ENCODE measurements at regions not wholly inside any gene's neighbourhood (a gene's known extent, or its start where the extent isn't known, plus 50 kb on each side); places are given as distances from the start of the nearest gene placed in this dataset.

DNA sequence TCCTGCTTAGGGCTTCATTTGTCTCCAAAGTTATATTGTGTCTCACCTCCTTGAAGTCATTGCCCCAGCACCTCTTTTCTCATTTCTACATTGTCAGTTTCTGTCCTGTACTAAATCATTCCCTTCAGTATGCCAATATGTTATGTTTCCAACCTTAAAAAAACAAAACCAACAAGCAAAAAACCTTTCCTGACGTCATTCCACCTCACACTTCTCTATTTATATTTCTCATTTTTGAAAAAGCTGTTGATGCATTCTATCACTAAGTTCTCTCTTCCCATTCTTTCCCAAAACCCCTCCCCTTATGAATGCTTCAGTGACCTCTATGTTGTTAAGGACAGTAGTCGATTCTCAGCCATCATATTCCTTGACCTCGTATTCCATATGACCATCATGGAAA is 98.7 kb upstream of the ARHGAP24 start:
- H3K79me2 ChIP-seq (ENCODE audit: control insufficient read depth, insufficient read depth, low read length): no peaks in the 10 kb centered on the region
- no TSS peak for BruUV-seq (replicated peaks)
- no peak for DNase-seq (ENCODE audit: low read depth, low spot score)
- H3K9me1 ChIP-seq (replicated peaks; ENCODE audit: control insufficient read depth, extremely low read depth, insufficient read depth, low read length): no peaks in the 10 kb centered on the region
- no peaks in the 10 kb centered on the region for H4K20me1 ChIP-seq (replicated peaks; ENCODE audit: control insufficient read depth, extremely low read depth, insufficient read depth, low read length)
- H3K4me2 ChIP-seq (ENCODE audit: insufficient read depth, low read length): no peak overlapping the region
- FAIRE-seq: no peak
- no peaks in the 10 kb centered on the region for H3K36me3 ChIP-seq (ENCODE audit: control insufficient read depth in 2 of 2, extremely low read depth in 1 of 2, insufficient read depth in 2 of 2, low read length in 2 of 2)
- H3K27me3 ChIP-seq (ENCODE audit: control insufficient read depth in 2 of 2, insufficient read depth in 2 of 2, low read length in 2 of 2): peaks cover 10 to 16% of the 10 kb centered on the region in 2 experiments
- dilution Hi-C loops (cut with MboI; ENCODE audit: extremely low pct_ligation_motif_present, low sequenced_read_pairs): no loop called here
- no peak overlapping the region for H3K4me3 ChIP-seq (replicated peaks in 1 of 3; ENCODE audit: insufficient read depth in 1 of 3, low read depth in 1 of 3, low read length in 3 of 3)
- TF ChIP-seq MYC (IDR thresholded peaks at IDR 0.05; ENCODE audit: low read depth, low read length) (no peak), JUN (IDR thresholded peaks at IDR 0.05; ENCODE audit: borderline replicate concordance, insufficient read depth, insufficient read length, low read depth) (no peak), GATA2 (IDR thresholded peaks at IDR 0.05; ENCODE audit: insufficient read depth, insufficient read length, low read depth, low read length) (no peak)
- no peak overlapping the region for H3K9ac ChIP-seq (replicated peaks; ENCODE audit: extremely low read depth, insufficient read depth, low read length)
- H2AFZ ChIP-seq (ENCODE audit: low read depth, low read length): no peak overlapping the region
- POLR2A ChIA-PET: no interaction called here
- intact Hi-C loops (cut with micrococcal nuclease): no loop called here
- no peaks in the 10 kb centered on the region for H3K9me3 ChIP-seq (replicated peaks; ENCODE audit: control insufficient read depth, insufficient read depth, low read length)
- CTCF ChIA-PET: no interaction called here
- H3K4me1 ChIP-seq (ENCODE audit: control insufficient read depth, extremely low read depth, insufficient read depth, low read length): no peaks in the 10 kb centered on the region
- H3K27ac ChIP-seq (ENCODE audit: insufficient read depth, low read depth, low read length): no peak overlapping the region

DNA sequence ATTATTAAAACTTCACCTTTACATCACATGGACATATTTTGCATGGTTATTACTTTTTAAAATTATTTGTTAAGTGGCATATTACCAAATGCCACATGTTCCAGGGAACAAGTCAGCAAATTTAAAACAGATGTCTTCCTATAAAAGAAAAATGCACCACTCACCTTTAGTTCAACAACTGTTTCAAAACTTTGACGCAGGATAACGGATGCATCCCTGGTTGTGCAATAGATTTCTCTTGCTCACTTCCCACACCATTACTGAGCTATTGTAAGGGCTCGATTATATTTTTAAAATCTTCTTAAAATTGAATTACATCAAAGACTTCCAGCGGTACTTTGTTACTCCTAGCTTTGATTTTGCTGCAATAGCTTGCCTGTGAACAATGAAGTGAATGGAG is 93.0 kb upstream of the ARHGAP24 start:
- no peak for DNase-seq (ENCODE audit: low read depth, low spot score)
- H2AFZ ChIP-seq (ENCODE audit: low read depth, low read length): no peak overlapping the region
- dilution Hi-C loops (cut with MboI; ENCODE audit: extremely low pct_ligation_motif_present, low sequenced_read_pairs): no loop called here
- no peaks in the 10 kb centered on the region for H3K36me3 ChIP-seq (ENCODE audit: control insufficient read depth in 2 of 2, extremely low read depth in 1 of 2, insufficient read depth in 2 of 2, low read length in 2 of 2)
- H3K4me2 ChIP-seq (ENCODE audit: insufficient read depth, low read length): no peak overlapping the region
- H4K20me1 ChIP-seq (replicated peaks; ENCODE audit: control insufficient read depth, extremely low read depth, insufficient read depth, low read length): no peaks in the 10 kb centered on the region
- H3K4me1 ChIP-seq (ENCODE audit: control insufficient read depth, extremely low read depth, insufficient read depth, low read length): no peaks in the 10 kb centered on the region
- no TSS peak for BruUV-seq (replicated peaks)
- ChIA-PET CTCF (interaction anchor here (1.2 to 1.9 kb wide), 2 partner anchors 11 to 13 kb away, joined by 3 to 7 read pairs; no protein-coding TSS in a partner anchor), POLR2A (no interaction called here)
- intact Hi-C loops (cut with micrococcal nuclease): no loop called here
- H3K9me3 ChIP-seq (replicated peaks; ENCODE audit: control insufficient read depth, insufficient read depth, low read length): no peaks in the 10 kb centered on the region
- no peak overlapping the region for H3K4me3 ChIP-seq (replicated peaks in 1 of 3; ENCODE audit: insufficient read depth in 1 of 3, low read depth in 1 of 3, low read length in 3 of 3)
- no peaks in the 10 kb centered on the region for H3K79me2 ChIP-seq (ENCODE audit: control insufficient read depth, insufficient read depth, low read length)
- no peak overlapping the region for H3K27ac ChIP-seq (ENCODE audit: insufficient read depth, low read depth, low read length)
- H3K9me1 ChIP-seq (replicated peaks; ENCODE audit: control insufficient read depth, extremely low read depth, insufficient read depth, low read length): no peaks in the 10 kb centered on the region
- no peak for TF ChIP-seq POLR2AphosphoS5 (IDR thresholded peaks at IDR 0.05; ENCODE audit: insufficient read depth, low read depth, low read length)
- TF ChIP-seq, protein P1, sequence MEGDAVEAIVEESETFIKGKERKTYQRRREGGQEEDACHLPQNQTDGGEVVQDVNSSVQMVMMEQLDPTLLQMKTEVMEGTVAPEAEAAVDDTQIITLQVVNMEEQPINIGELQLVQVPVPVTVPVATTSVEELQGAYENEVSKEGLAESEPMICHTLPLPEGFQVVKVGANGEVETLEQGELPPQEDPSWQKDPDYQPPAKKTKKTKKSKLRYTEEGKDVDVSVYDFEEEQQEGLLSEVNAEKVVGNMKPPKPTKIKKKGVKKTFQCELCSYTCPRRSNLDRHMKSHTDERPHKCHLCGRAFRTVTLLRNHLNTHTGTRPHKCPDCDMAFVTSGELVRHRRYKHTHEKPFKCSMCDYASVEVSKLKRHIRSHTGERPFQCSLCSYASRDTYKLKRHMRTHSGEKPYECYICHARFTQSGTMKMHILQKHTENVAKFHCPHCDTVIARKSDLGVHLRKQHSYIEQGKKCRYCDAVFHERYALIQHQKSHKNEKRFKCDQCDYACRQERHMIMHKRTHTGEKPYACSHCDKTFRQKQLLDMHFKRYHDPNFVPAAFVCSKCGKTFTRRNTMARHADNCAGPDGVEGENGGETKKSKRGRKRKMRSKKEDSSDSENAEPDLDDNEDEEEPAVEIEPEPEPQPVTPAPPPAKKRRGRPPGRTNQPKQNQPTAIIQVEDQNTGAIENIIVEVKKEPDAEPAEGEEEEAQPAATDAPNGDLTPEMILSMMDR (IDR thresholded peaks at IDR 0.05; ENCODE audit: extremely low read depth in 1 of 2, insufficient read depth in 1 of 2, low read depth in 1 of 2, low read length in 2 of 2): no peak
- TF ChIP-seq FOS (IDR thresholded peaks at IDR 0.05; ENCODE audit: borderline replicate concordance, insufficient read depth, low read length): no peak
- TF ChIP-seq POLR2A (IDR thresholded peaks at IDR 0.05; ENCODE audit: low read depth, low read length): no peak
- TF ChIP-seq, protein P2, sequence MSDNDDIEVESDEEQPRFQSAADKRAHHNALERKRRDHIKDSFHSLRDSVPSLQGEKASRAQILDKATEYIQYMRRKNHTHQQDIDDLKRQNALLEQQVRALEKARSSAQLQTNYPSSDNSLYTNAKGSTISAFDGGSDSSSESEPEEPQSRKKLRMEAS (IDR thresholded peaks at IDR 0.05; ENCODE audit: insufficient read depth, insufficient read length): no peak
- no peak for TF ChIP-seq GATA2 (IDR thresholded peaks at IDR 0.05; ENCODE audit: insufficient read depth, insufficient read length, low read depth, low read length)
- TF ChIP-seq JUN (IDR thresholded peaks at IDR 0.05; ENCODE audit: borderline replicate concordance, insufficient read depth, insufficient read length, low read depth): no peak
- TF ChIP-seq EZH2 (IDR thresholded peaks at IDR 0.05; ENCODE audit: borderline replicate concordance, low read depth, low read length, severe bottlenecking): no peak
- no peak for TF ChIP-seq MYC (IDR thresholded peaks at IDR 0.05; ENCODE audit: low read depth, low read length)
- no peak overlapping the region for H3K9ac ChIP-seq (replicated peaks; ENCODE audit: extremely low read depth, insufficient read depth, low read length)
- peaks cover 0 to 3% of the 10 kb centered on the region in 2 experiments for H3K27me3 ChIP-seq (ENCODE audit: control insufficient read depth in 2 of 2, insufficient read depth in 2 of 2, low read length in 2 of 2)
- no peak for FAIRE-seq
